Neural cell (in vitro differentiated cells): ENCODE measurements at regions not wholly inside any gene's neighbourhood (a gene's known extent, or its start where the extent isn't known, plus 50 kb on each side); places are given as distances from the start of the nearest gene placed in this dataset.

Experiments
- H2AFZ ChIP-seq: fragments of 200-600, 300-800 bp; sonication (generic), shearing (Covaris generic); 2 replicates; pipeline ENCODE4 v1.6.0; 2014; ENCODE audit warnings: low read depth, mild to moderate bottlenecking, antibody characterized with exemption, low read length, moderate library complexity
- H3F3A ChIP-seq: fragments of 200-600 bp; shearing (Covaris generic); 2 replicates; pipeline ENCODE4 v1.6.1; 2016; ENCODE audit warnings: mild to moderate bottlenecking, moderate library complexity, mixed read lengths, antibody characterized with exemption, low read length; ENCODE audit not compliant: insufficient read depth, poor library complexity, severe bottlenecking
- H3K27ac ChIP-seq: fragments of 200-600, 300-800 bp; sonication (generic), shearing (Covaris generic); 2 replicates; pipeline ENCODE4 v1.5.1; 2014; ENCODE audit warnings: mild to moderate bottlenecking, low read length, moderate library complexity
- H3K27me3 ChIP-seq: fragments of 300-800, 200-600 bp; sonication (generic), shearing (Covaris generic); 2 replicates; pipeline ENCODE4 v1.6.0; 2014; ENCODE audit warnings: mild to moderate bottlenecking, low read depth, low read length, moderate library complexity; ENCODE audit not compliant: insufficient read depth
- H3K36me3 ChIP-seq: fragments of 300-800, 200-600 bp; sonication (generic), shearing (Covaris generic); 2 replicates; pipeline ENCODE4 v1.5.1; 2014; ENCODE audit warnings: mild to moderate bottlenecking, antibody characterized with exemption, low read length, moderate library complexity; ENCODE audit not compliant: insufficient read depth
- H3K4me2 ChIP-seq: fragments of 300-800, 200-600 bp; sonication (generic), shearing (Covaris generic); 2 replicates; pipeline ENCODE4 v1.6.0; 2014; ENCODE audit warnings: mild to moderate bottlenecking, low read length
- H3K4me3 ChIP-seq: fragments of 300-800, 200-600 bp; sonication (generic), shearing (Covaris generic); 2 replicates; pipeline ENCODE4 v1.5.1; 2014; ENCODE audit warnings: mild to moderate bottlenecking, low read length, moderate library complexity
- H3K79me2 ChIP-seq: fragments of 200-600 bp; shearing (Covaris generic); replicated peaks from 2 replicates; pipeline ENCODE4 v1.6.0; 2014; ENCODE audit warnings: mild to moderate bottlenecking, low read length, moderate library complexity; ENCODE audit not compliant: insufficient read depth
- H3K9ac ChIP-seq: fragments of 300-800, 200-600 bp; sonication (generic), shearing (Covaris generic); 2 replicates; pipeline ENCODE4 v1.6.1; 2016; ENCODE audit warnings: mild to moderate bottlenecking, low read length, mixed read lengths
- H3K9me2 ChIP-seq: fragments of 200-600 bp; shearing (Covaris generic); 2 replicates; pipeline ENCODE4 v1.6.1; 2016; ENCODE audit warnings: mild to moderate bottlenecking, low read length, mixed read lengths; ENCODE audit not compliant: insufficient read depth
- H3K9me3 ChIP-seq: fragments of 200-600, 300-800 bp; sonication (generic), shearing (Covaris generic); 2 replicates; pipeline ENCODE4 v1.6.1; 2016; ENCODE audit warnings: mild to moderate bottlenecking, mixed run types, low read length, moderate library complexity, mixed read lengths
- H4K20me1 ChIP-seq: fragments of 200-600 bp; shearing (Covaris generic); 2 replicates; pipeline ENCODE4 v1.6.1; 2016; ENCODE audit warnings: mild to moderate bottlenecking, mixed run types; ENCODE audit not compliant: insufficient read depth
- CTCF ChIP-seq: fragments of 450-650 bp; IDR thresholded peaks from 2 replicates; pipeline ENCODE4 v1.5.1; 2014; ENCODE audit warnings: antibody characterized with exemption, mild to moderate bottlenecking, moderate library complexity; ENCODE audit not compliant: poor library complexity, severe bottlenecking
- EP300 ChIP-seq: fragments of 450-650 bp; conservative IDR thresholded peaks from 2 replicates; pipeline ENCODE4 v1.6.1; 2014; ENCODE audit warnings: antibody characterized with exemption, mild to moderate bottlenecking, moderate library complexity; ENCODE audit not compliant: poor library complexity, severe bottlenecking
- EZH2 ChIP-seq: fragments of 200-600, 300-800 bp; shearing (Covaris generic), sonication (generic); IDR thresholded peaks from 2 replicates; pipeline ENCODE4 v1.6.1; 2014; ENCODE audit warnings: antibody characterized with exemption, low read length, borderline replicate concordance, mild to moderate bottlenecking; ENCODE audit not compliant: insufficient read depth, poor library complexity, severe bottlenecking
- MXI1 ChIP-seq: fragments of 450-650 bp; conservative IDR thresholded peaks from 2 replicates; pipeline ENCODE4 v1.6.1; 2014; ENCODE audit warnings: antibody characterized with exemption, mild to moderate bottlenecking; ENCODE audit not compliant: poor library complexity, severe bottlenecking
- POLR2AphosphoS5 ChIP-seq: IDR thresholded peaks from 2 replicates; pipeline ENCODE4 v1.6.1; 2012
- RAD21 ChIP-seq: fragments of 450-650 bp; conservative IDR thresholded peaks from 2 replicates; pipeline ENCODE4 v1.6.1; 2014; ENCODE audit warnings: antibody characterized with exemption, mild to moderate bottlenecking, moderate library complexity
- REST ChIP-seq: IDR thresholded peaks from 2 replicates; pipeline ENCODE4 v1.6.1; 2012; ENCODE audit warnings: borderline replicate concordance
- SMC3 ChIP-seq: fragments of 450-650 bp; conservative IDR thresholded peaks from 2 replicates; pipeline ENCODE4 v1.6.1; 2014; ENCODE audit warnings: antibody characterized with exemption, mild to moderate bottlenecking, moderate library complexity; ENCODE audit not compliant: poor library complexity
- TAF1 ChIP-seq: IDR thresholded peaks from 2 replicates; pipeline ENCODE4 v1.6.1; 2012; ENCODE audit warnings: low read depth

GRCh38 chr7:106717254-106717954 lies 56.4 kb upstream of the CCDC71L start:
- Histone ChIP-seq H4K20me1 (no peaks in the 10 kb centered on the region), H3K79me2 (no peaks in the 10 kb centered on the region), H3K36me3 (no peaks in the 10 kb centered on the region), H3K27me3 (no peaks in the 10 kb centered on the region), H3K9me3 (no peaks in the 10 kb centered on the region), H3K4me3 (no peak overlapping the region), H2AFZ (no peak overlapping the region), H3K9ac (no peak overlapping the region), H3K27ac (no peak overlapping the region), H3K9me2 (no peaks in the 10 kb centered on the region), H3F3A (no peaks in the 10 kb centered on the region), H3K4me2 (no peak overlapping the region)
- TF ChIP-seq EP300 (no peak), SMC3 (no peak), TAF1 (no peak), RAD21 (no peak), EZH2 (no peak), MXI1 (no peak), CTCF (no peak), POLR2AphosphoS5 (no peak), REST (no peak)

- Histone ChIP-seq H3K27me3 (no peaks in the 10 kb centered on the region), H3K4me2 (no peak overlapping the region), H4K20me1 (no peaks in the 10 kb centered on the region), H2AFZ (no peak overlapping the region), H3K9me3 (no peaks in the 10 kb centered on the region), H3K9me2 (no peaks in the 10 kb centered on the region), H3K36me3 (no peaks in the 10 kb centered on the region), H3K79me2 (no peaks in the 10 kb centered on the region), H3F3A (no peaks in the 10 kb centered on the region), H3K27ac (no peak overlapping the region), H3K4me3 (no peak overlapping the region), H3K9ac (no peak overlapping the region)
- TF ChIP-seq CTCF = no peak
- no peak for TF ChIP-seq TAF1
- TF ChIP-seq MXI1 = no peak
- no peak for TF ChIP-seq EP300
- no peak for TF ChIP-seq POLR2AphosphoS5
- TF ChIP-seq SMC3 = no peak
- no peak for TF ChIP-seq RAD21
- no peak for TF ChIP-seq EZH2
- TF ChIP-seq REST = no peak
These were observed 57.3 kb upstream of the CCDC71L start for GRCh38 chr7:106717955-106718871.
